NCI-H345 treated with DMSO at 0.1 percent for 48 hours (cell line): ENCODE measurements at regions not wholly inside any gene's neighbourhood (a gene's known extent, or its start where the extent isn't known, plus 50 kb on each side); places are given as distances from the start of the nearest gene placed in this dataset.

Experiments used
- DNase-seq: peaks from one replicate; lab custom pipeline; 2025; ENCODE audit not compliant: unreplicated experiment; lab: John Stamatoyannopoulos, UW

DNA sequence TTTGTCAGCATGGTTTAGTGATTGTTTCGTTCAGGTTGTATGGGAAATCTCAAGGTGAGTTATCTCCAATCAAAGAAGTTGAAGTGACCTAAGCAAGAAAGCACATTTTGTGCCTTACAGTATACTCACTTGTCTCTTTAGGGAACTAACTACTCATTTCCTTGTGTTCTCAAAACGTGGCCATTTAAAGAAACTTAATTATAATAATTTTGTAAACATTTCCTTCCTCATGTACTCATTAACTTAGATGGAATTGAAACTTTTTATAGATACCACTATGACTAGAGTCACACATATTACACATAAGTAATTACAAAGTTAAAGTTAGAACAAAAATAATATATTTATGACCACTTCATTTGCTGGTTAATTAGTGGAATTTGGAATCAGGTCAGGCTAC lies 552.6 kb downstream of the MRPL39 start:
- DNase-seq, result no peak

DNA sequence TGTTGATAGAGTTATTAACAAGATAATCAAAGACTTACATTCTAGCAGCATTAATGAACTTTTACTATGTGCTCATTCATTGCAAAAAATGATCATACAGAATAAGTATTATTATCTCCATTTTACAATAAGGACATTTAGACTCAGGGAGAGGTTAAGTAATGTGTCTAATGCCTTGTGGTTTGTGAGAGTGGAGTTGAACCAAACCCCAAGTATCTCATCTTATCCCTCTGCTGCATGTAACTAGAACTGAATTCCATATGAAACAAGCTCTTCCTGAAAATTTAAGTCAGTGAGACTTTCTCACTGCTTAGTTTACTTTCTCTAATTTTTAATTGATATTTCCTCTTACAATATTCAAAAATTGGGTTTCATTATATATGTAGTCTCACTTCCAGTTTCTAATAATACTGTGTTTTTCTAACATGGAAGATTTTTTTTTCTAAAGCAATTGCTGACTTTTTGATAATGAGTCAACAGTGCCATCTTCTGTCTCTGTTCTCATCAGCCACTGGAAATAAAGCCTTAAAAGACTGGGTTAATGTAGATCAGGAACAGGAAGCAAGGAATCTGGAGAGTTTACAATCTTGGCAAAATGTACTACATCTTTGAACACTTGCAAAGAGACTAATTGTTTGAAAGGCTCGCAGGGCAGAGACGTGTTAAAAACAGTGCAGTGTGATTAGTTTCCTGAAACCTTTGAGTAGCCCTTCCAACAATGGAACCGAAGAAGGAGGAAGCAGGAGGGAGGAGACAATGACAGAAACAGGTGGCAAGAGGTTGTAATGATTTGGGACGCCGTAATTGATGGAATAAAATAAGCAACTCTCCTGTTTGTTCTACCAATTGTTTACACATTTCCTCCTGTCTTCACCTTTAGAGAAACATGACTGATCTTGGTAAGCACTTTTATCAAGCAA lies 567.6 kb downstream of the MRPL39 start:
- DNase-seq, result peak; percentile 76

DNA sequence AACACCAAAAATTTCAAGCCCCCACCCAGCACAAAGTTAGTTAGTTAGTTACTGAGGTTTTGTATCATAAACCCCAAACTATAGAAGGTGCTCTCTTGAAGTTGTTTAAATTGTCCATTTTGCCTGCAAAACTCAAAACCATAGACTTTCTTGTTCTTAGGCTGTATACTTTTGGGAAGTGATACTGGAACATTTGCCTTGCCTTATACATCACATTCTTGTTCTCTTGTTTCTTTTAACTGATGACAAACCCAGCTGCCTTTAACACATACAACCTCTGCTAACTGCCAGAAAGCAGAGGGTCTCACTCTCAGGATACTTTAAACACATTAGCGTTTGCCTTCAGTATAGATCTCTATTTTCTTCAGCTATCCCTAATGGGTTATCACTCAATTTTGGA lies 570.5 kb downstream of the MRPL39 start:
- DNase-seq, result no peak

DNA sequence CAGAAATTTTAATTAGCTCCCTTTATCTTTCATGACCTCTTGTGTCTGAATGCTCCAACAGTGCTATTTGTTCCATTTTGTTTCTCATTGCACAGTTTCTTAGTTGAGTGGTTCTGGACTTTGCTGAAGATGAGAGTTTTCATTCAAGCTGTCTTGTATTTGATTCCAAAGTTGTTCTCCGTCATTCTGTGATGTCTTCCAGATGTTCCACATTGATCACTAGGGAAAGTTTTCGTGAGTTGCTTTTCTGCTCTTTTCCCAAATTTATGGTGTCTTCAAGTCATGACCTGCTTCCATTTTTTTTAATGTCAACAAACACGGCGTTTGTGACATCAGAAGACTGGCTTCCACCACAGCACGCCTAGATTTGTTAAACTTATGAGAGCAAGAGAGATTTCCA lies 575.5 kb downstream of the MRPL39 start:
- no peak for DNase-seq

DNA sequence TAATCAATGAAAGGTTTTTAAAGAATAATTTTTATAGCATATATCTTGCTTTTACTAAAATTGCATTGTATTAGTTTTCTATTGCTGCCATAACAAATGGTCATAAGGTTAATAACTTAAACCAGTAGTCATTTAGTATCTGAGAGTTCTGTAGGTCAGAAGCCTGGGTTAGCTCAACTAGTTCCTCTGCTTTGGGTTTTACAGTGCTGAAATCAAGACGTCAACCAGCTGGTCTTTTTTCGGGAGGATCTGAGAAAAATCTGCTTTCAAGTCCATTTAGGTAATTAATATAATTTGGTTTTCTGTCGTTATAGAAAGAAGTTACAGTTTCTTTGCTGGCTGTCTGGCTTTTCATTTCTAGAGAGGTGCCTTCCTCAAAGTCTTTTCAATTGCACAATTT lies 577.7 kb downstream of the MRPL39 start:
- no peak for DNase-seq

DNA sequence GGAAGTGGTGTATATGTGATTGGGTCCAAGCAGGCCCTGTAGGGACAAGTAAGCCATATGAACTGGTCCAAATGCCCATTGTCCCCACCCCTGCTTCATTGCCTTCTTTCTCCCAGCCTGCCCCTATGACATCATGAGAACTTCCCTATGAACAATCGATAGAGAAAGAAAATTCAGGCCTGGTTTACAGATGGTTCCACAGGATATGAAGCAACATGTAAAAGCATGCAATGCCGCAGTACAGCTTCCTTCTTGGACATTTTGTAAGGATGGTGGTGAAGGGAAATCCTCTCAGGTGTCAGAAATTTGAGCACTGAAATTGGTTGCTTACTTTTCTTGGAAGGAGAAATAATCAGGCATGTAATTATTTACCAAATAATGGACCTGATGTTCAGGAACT lies 581.7 kb downstream of the MRPL39 start:
- no peak for DNase-seq

DNA sequence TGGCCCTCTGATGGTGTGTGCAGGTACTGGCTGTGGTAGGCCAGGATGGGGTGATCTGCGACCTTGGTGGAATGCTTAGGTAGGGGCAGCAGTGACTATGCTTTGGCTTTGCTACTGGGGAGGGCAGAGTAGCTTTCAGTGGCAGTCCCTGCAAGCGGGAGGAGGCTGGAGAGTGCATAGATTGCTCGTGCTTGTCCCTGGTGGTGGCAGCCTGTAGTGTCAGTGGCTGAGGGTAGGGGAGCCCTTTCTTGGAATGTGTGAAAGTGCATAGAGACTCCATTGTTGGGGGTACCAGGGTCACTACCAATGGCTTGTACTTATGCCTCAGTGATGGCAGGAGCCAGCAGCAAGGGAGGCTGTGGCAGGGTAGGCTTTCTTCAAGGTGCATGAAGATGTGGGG lies 582.6 kb downstream of the MRPL39 start:
- DNase-seq, result no peak

DNA sequence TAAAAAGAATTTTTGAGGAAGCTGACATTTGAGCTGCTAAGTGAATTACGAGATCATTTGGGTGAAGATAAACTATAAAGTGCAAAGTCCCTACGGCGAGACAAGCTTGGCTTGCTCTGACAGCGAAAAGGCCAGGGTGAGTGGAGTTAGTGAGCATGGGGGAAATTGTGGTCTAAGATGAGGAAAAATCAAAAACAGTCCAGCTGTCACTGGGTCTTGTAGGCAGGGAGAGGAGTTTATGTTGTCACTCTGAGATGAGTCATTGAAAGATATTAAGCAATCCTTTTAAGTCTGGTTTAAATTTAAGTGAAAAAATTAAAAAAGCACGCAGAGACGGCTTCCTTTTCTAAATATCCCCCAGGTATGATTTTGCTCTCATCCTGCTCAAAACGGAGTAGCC lies 601.9 kb downstream of the MRPL39 start:
- DNase-seq, result no peak

DNA sequence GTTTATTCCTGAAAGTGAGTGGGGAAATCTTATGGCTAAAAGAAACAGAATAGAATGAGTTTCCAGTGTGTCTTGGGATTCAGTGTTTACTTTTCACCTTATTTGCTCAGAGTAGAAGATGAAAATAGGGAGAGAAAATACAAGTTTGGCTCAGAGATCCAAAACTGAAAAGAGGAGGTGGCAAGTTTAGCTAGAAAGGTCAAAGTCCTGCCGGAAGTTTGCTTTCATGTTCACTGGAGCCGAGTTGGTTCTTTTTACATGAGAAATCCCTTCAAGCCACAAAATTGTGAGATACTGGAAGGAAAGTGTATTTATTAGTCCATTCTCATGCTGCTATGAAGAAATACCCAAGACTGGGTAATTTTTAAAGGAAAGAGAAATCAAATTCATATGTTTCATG lies 604.6 kb downstream of the MRPL39 start:
- DNase-seq, result no peak

DNA sequence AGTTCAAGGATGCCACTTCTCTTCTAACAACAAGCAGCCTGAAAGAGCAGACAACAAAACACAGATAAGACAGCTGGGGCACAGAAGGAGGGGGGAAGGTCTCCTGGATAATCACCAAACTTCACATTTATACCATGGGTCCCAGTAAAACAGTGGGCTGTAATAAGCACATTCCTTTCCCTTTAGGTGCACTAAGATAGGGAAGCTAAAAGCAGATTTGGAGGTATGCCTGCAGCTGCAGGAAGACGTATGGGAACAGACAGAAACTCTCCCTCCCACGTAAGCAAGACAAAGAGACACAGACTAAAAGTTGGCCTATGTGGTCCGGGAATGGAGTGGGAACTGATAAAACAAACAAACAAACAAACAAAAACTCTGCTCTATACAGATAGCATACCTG lies 612.1 kb downstream of the MRPL39 start:
- DNase-seq, result no peak

DNA sequence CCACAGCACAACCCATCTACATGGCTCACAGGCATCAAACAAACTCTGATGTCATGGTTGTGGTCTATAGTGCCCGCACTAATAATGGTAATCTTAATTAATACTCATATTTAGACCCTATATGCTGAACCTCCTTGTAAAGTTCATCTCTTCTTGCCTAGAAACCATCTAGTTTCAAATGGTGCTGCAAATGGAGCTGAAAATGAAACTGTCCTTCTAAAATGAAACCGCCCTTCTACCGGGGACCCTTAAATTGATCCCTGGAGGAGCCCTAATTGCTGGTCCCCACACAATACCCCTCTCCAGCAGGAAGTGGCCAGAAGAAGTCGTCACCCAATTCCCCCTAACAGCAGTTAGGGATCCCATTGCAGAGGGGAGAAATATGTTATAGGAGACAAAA lies 612.6 kb downstream of the MRPL39 start:
- no peak for DNase-seq

DNA sequence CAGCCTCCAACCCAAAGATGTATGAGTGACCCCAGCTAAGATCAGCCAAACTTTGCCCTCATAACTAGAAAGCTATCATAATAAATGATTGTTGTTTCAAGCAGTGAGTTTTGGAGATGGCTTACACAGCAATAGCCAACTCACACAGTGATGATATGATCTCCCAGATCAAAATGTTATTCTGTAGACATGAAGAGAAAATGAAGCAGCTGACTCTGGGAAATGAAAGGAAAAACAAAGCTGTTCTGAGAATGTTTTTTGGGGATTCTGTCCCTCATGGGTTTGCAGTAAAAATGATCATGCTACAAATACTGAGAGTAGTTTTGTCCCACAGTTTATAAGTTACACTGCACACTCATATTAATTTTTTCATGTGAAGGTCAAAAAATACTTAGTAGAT lies 617.8 kb downstream of the MRPL39 start:
- no peak for DNase-seq

DNA sequence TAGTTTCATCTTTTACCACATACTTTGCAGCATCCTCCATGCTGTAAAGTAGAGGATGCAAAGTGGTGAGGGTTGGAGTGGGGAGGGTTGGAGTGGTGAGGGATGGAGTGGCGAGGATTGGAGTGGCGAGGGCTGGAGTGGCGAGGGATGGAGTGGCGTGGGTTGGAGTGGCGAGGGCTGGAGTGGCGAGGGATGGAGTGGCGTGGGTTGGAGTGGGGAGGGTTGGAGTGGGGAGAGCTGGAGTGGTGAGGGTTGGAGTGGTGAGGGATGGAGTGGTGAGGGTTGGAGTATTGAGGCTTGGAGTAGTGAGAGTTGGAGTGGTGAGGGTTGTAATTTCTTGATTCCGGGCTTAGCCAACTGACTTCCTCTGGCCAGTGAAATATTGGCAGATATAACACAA lies 618.3 kb downstream of the MRPL39 start:
- DNase-seq, result no peak

DNA sequence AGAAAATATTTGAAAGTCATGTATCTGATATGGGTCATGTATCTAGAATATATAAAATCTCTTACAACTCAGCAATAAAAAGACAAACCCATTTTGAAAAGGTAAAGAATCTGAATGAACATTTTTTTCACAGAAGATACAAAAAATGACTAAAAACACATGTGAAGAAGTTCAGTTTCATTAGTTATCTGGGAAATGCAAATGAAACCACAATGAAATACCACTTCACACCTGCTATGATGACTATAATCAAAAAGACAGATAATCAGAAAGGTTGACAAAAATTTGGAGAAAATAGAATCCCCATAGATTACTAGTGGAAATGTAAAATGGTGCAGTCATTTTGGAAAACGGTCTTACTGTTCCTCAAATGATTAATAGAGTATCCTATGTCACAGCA lies 631.0 kb downstream of the MRPL39 start:
- DNase-seq, result no peak

DNA sequence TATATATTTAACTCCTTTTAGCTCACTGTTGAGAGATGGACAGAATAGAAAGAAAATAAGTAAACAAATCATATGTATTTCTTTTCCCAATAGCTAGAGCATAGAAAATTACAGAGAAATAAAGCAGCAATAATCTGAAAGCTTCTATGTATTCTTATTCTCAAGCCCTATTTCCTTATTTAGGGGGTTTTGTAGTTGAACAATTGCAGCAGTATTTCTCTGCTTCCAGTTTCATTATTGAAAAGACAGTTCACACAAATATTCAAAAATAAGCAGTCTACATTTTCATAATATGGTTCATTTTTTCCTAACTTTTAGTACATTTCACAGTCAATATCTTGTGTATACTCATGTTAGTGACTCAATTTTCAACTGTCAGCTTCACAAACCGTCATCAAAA lies 638.2 kb downstream of the MRPL39 start:
- DNase-seq, result no peak

DNA sequence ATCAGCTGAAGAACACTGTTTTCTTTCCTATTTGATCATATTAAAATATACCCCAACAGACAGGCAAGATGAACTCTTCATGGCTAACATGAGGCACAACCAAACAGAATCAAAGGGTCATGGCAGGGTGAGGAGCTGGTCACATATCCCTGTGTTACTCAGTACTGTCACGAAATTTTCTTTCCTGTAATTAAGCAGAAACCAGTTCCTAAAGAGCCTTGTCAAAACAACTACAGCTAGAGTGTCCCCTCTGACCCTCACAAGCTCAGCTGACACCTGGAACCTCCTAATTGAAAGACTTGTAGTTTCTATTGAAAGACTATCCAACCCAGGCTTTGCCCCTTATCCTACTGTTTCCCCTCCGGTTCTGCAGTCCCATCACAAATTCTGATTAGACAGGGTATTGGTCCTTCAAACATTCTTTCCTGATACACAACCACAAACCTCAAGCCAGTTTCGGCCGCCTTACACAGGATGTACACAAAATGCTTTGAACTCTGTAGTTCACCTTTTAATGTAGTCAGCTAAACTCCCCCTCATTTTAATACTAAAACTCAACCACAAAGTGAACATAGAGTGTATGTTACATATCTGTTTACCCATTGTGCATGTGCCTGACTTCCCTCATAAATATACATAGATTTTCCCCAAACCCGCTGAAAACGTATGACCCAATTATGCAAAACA lies 651.9 kb downstream of the MRPL39 start:
- no peak for DNase-seq

DNA sequence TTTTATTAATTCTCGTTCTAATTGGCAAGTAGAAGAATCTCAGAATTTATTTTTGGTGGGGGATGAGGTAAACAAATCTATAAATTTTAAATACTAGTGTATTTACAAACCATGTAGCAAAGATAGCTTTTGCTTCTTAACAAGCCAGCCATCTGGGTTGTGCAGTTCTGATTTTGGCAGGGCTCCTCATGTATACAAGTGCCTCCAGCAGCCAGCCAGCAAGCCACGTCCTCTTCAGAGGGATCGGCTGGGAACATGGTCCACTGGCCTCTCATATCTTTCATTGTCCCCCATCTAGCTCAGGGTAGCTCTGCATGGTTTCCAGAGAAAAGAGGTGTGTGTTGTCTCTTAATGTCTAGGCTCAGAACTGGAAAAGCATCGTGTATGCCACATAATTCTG lies 659.1 kb downstream of the MRPL39 start:
- DNase-seq, result no peak

DNA sequence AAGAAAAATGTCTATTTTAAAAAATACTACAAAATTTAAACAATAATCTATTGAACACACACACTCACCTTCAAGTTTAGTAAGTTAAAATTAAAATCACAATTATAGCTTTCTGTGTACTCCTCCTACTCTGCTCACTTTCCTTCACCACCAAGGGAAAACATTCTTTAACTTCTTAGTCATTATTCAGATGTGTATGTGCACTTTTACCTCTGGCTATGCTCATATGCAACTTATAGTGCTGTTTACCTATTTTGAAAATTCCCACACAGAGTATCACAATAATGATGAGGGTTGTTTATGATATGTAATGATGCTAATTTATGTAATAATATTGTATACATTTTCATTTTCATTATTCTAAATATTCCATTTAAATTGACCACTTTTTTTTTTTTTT lies 661.4 kb downstream of the MRPL39 start:
- DNase-seq, result no peak

DNA sequence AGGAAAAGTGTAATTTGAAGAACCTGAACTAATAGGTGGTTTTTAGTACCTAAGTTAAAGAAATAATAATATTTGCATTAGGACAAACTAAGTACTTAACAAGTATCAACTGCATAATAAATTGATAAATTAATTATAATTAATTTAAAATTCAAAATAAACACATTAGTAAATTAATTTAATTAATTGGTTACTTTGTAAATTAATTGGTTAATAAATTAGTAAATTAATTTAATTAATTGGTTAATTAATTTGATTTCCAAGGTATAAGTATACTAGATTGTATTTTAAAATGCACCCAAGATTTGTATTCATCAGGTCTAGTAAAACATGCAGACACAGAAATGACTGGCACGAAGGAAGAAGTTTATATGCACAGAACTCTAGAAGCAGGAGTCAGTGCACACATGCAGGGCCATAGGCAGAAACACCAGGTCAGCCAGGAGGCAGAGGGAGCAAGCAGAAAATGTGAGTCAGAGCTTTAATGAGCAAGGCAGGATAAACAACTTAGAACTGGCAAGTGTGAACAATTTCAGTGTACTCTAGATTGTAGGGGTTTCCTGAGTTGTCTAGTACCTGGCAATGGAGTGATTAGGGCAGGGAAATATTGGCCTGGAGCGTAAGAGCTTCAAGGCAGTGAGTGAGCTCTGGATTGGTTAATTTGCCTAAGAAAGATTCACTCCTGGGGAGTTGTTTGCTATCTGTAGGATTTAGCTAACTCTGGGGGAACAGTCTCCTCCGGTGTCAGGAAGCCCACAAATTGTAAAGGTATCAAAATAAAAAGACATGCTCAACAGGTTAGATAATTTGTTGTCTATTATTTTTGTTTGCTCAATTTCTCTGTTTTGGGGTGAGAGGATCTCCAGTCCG lies 665.7 kb downstream of the MRPL39 start:
- no peak for DNase-seq

DNA sequence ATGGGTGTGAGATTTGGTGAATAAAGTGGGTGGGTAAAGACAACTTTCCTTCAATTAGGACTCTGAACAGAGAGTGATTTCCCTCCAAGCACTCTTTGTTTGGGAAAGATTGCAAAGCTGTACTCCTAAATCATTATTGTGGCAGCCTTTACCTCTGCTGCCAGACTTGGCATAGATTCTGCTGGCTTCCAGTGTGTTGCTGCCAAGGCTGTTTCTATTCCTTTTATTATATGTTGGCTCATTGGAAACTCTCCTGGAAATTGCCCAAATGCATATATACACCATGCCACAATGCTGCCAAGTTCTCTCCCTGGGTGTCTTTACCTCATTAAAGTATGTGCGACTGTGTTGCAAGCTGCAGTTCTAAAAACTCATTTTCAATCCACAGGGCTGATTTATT lies 668.0 kb downstream of the MRPL39 start:
- DNase-seq, result peak; percentile 60

DNA sequence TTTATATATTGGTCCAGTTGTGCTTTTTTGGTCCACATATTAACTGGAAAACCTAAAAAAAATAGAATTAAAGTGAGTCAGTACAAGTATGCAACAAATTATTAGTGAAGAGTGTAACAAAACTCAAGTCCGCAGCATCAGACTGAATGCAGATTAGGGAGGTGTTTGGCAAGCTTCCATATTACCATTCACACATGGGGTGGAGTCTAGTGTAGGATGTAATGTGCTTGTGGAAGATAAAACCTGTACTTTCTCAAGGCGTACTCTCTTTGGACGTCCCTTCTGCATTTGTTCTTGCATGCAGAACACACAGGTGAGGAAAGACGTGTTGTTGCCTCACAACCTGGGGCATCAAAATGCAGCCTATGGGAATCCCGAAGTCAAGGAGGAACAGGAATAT lies 668.7 kb downstream of the MRPL39 start:
- DNase-seq, result peak; percentile 20

DNA sequence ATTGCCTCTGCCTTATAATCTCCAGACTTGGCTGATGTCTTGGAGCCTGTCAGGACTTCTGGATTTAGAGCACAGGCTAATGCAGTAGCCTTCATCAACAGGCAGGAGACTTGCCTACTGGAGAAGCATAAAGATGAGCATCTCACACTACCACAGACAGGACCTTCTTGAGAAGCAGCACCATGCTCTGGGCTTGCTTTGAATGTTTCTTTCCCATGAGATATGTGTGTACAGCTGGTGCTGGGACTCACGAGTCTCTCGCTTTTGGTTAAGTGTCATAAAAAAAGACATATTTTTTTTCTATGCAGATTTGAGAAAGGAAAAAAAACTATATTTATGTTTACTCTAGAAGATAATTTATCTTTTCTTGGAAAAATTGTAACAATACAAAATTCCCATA lies 671.3 kb downstream of the MRPL39 start:
- DNase-seq, result no peak
